HepG2 (cell line): ENCODE measurements at regions not wholly inside any gene's neighbourhood (a gene's known extent, or its start where the extent isn't known, plus 50 kb on each side); places are given as distances from the start of the nearest gene placed in this dataset.
A peak's percentile ranks its signal among the peaks of the same experiment; 100 is the strongest.

ENCODE experiments used
- ATAC-seq: fragments of 200-7000 bp; cut with Tn5 transposase; 3 replicates; pipeline ENCODE4 v1.9.1; 2020; ENCODE audit warnings: mild to moderate bottlenecking, moderate library complexity
- BruUV-seq: library from RNA; stranded (reverse); fragments of 400-500 nt; replicated peaks from 2 replicates; lab custom pipeline; 2021; lab: Mats Ljungman, UMichigan
- CTCF ChIA-PET: fragments of 300-600 bp; formaldehyde crosslinking; extraction: SDS; loops from one replicate; lab custom pipeline; 2021; ENCODE audit warnings: low total read pairs, inconsistent platforms, low intra/inter-chr PET ratio; lab: Yijun Ruan, JAX
- POLR2A ChIA-PET: fragments of 350-600 bp; sonication (Branson Sonifier 250); formaldehyde crosslinking; loops from one replicate; lab custom pipeline; 2020; ENCODE audit warnings: antibody characterized with exemption, inconsistent platforms; lab: Yijun Ruan, JAX
- DNase-seq: peaks from one replicate; pipeline ENCODE4 v3.0.0-alpha.2; 2015; ENCODE audit warnings: low spot score
- FAIRE-seq: peaks from 3 replicates; lab custom pipeline; 2011; peaks lifted over from hg19 to GRCh38; lab: Jason Lieb, UNC
- H2AFZ ChIP-seq: one replicate; pipeline ENCODE4 v1.6.1; 2011; ENCODE audit warnings: low read length, inconsistent platforms
- H3K27ac ChIP-seq: fragments of 300-600 bp; 3 replicates; pipeline ENCODE4 v1.8.0; 2011; ENCODE audit warnings: mixed run types, mild to moderate bottlenecking, mixed read lengths, low read length, inconsistent platforms; ENCODE audit not compliant: insufficient read depth; ENCODE audit errors: extremely low read length
- H3K27me3 ChIP-seq, 2 experiments: fragments of 200-600 bp in 1 of 2; 2 replicates in 1 of 2; 3 replicates in 1 of 2; pipeline versions ENCODE4 v1.6.0 to v1.8.0; 2011; ENCODE audit warnings: low read length in 2 of 2, mild to moderate bottlenecking in 2 of 2, moderate library complexity in 2 of 2, inconsistent platforms in 1 of 2; ENCODE audit not compliant: insufficient read depth in 2 of 2, control insufficient read depth in 1 of 2
- H3K36me3 ChIP-seq, 2 experiments: fragments of 200-600 bp in 1 of 2; replicated peaks in 1 of 2; 2 replicates in 1 of 2; 3 replicates in 1 of 2; pipeline versions ENCODE4 v1.5.1 to v1.8.0; 2011; ENCODE audit warnings: low read length in 2 of 2, inconsistent platforms in 1 of 2; ENCODE audit not compliant: insufficient read depth in 2 of 2, control insufficient read depth in 1 of 2
- H3K4me1 ChIP-seq: 2 replicates; pipeline ENCODE4 v1.5.1; 2012; ENCODE audit warnings: low read length, inconsistent platforms; ENCODE audit not compliant: insufficient read depth
- H3K4me2 ChIP-seq: 2 replicates; pipeline ENCODE4 v1.6.0; 2011; ENCODE audit warnings: low read depth, low read length, inconsistent platforms
- H3K4me3 ChIP-seq, 3 experiments: fragments of 200-600 bp in 1 of 3; sonication (generic), shearing (Covaris generic) in 1 of 3; replicated peaks in 1 of 3; 2 replicates each; pipeline ENCODE4 v1.5.1; 2011 to 2016; ENCODE audit warnings: low read length in 3 of 3, inconsistent platforms in 2 of 3, low read depth in 2 of 3, mild to moderate bottlenecking in 2 of 3, control low read depth in 1 of 3, mixed read lengths in 1 of 3; ENCODE audit not compliant: insufficient read depth in 1 of 3
- H3K79me2 ChIP-seq: one replicate; pipeline ENCODE4 v1.6.1; 2011; ENCODE audit warnings: low read length, inconsistent platforms; ENCODE audit not compliant: insufficient read depth
- H3K9ac ChIP-seq: 2 replicates; pipeline ENCODE4 v1.6.0; 2011; ENCODE audit warnings: mild to moderate bottlenecking, low read depth, low read length, inconsistent platforms; ENCODE audit not compliant: insufficient read depth
- H3K9me3 ChIP-seq: 2 replicates; pipeline ENCODE4 v1.5.1; 2012; ENCODE audit warnings: mild to moderate bottlenecking, low read length
- H4K20me1 ChIP-seq: 2 replicates; pipeline ENCODE4 v1.6.0; 2011; ENCODE audit warnings: inconsistent platforms, mild to moderate bottlenecking, low read length, moderate library complexity; ENCODE audit not compliant: insufficient read depth
- CEBPB ChIP-seq: IDR thresholded peaks from 2 replicates; pipeline ENCODE4 v1.6.1; 2011; ENCODE audit warnings: low read depth, low read length, improper control_type of control experiment, borderline replicate concordance
- ELF1 ChIP-seq: sonication (generic); formaldehyde crosslinking; IDR thresholded peaks from 2 replicates; pipeline ENCODE4 v1.4.0; 2020; ENCODE audit warnings: missing genetic modification reagents
- GABPB1 ChIP-seq: IDR thresholded peaks from 2 replicates; pipeline ENCODE4 v1.6.1; 2016; ENCODE audit warnings: mild to moderate bottlenecking, missing genetic modification reagents, moderate library complexity, missing compliant biosample characterization
- MAFF ChIP-seq: IDR thresholded peaks from 2 replicates; pipeline ENCODE4 v1.6.1; 2011; ENCODE audit warnings: low read depth, low read length, improper control_type of control experiment
- MAFK ChIP-seq, 2 experiments: IDR thresholded peaks in 1 of 2; conservative IDR thresholded peaks in 1 of 2; 2 replicates each; pipeline ENCODE4 v1.6.1; 2011; ENCODE audit warnings: improper control_type of control experiment in 2 of 2, low read length in 2 of 2
- MTERF4 ChIP-seq: sonication (generic); formaldehyde crosslinking; IDR thresholded peaks from 2 replicates; pipeline ENCODE4 v1.8.0; 2023; ENCODE audit warnings: mild to moderate bottlenecking, missing genetic modification reagents
- POGK ChIP-seq: sonication (generic); formaldehyde crosslinking; conservative IDR thresholded peaks from 2 replicates; pipeline ENCODE4 v1.8.0; 2022; ENCODE audit warnings: mild to moderate bottlenecking, moderate library complexity, missing genetic modification reagents
- TBX2 ChIP-seq: sonication (generic); formaldehyde crosslinking; IDR thresholded peaks from 2 replicates; pipeline ENCODE4 v1.5.0; 2020; ENCODE audit warnings: missing genetic modification reagents, mild to moderate bottlenecking, borderline replicate concordance
- ZBTB38 ChIP-seq: sonication (generic); formaldehyde crosslinking; IDR thresholded peaks from 2 replicates; pipeline ENCODE4 v1.5.1; 2020; ENCODE audit warnings: mild to moderate bottlenecking, missing genetic modification reagents
- ZNF44 ChIP-seq: sonication (generic); formaldehyde crosslinking; IDR thresholded peaks from 2 replicates; pipeline ENCODE4 v1.5.1; 2020; ENCODE audit warnings: mild to moderate bottlenecking, missing genetic modification reagents
- ZNF510 ChIP-seq: sonication (generic); formaldehyde crosslinking; IDR thresholded peaks from 2 replicates; pipeline ENCODE4 v1.4.0; 2020; ENCODE audit warnings: low read depth, mild to moderate bottlenecking, missing genetic modification reagents
- ZSCAN29 ChIP-seq: sonication (generic); formaldehyde crosslinking; conservative IDR thresholded peaks from 2 replicates; pipeline ENCODE4 v1.4.0; 2020; ENCODE audit warnings: mild to moderate bottlenecking, missing genetic modification reagents
- WGBS: methylation state at CpG from one replicate; pipeline ENCODE4 v1.1.6; 2017; ENCODE audit warnings: low lambda C conversion rate; 5-methylcytosine and 5-hydroxymethylcytosine counted together
- in situ Hi-C: cut with HindIII; loops from 2 replicates; pipeline ENCODE4 v1.10.0; 2017; ENCODE audit warnings: low pct_unique_long_range_greater_than_20kb; ENCODE audit not compliant: extremely low pct_ligation_motif_present
- intact Hi-C: fragments of 100-400 bp; cut with micrococcal nuclease; formaldehyde crosslinking; loops from one replicate; pipeline ENCODE4 v1.10.0; 2022; ENCODE audit not compliant: unreplicated experiment
- TF ChIP-seq, protein P1 (sequence below): sonication (generic); formaldehyde crosslinking; IDR thresholded peaks from 2 replicates; pipeline ENCODE4 v1.8.0; 2022; ENCODE audit warnings: low read depth, missing genetic modification reagents
- TF ChIP-seq, protein P2 (sequence below): sonication (generic); formaldehyde crosslinking; IDR thresholded peaks from 2 replicates; pipeline ENCODE4 v1.4.0; 2020; ENCODE audit warnings: missing genetic modification reagents

- Histone ChIP-seq H3K4me3 (no peak overlapping the region), H3K27me3 (no peaks in the 10 kb centered on the region), H3K9me3 (no peaks in the 10 kb centered on the region), H3K79me2 (no peaks in the 10 kb centered on the region), H3K4me1 (peaks cover 77% of the 10 kb centered on the region), H3K27ac (no peak overlapping the region), H4K20me1 (no peaks in the 10 kb centered on the region), H2AFZ (no peak overlapping the region), H3K4me2 (no peak overlapping the region), H3K9ac (0 out of 2 replicates have a peak overlapping the region, but pooled peaks have one; percentile 2), H3K36me3 (no peaks in the 10 kb centered on the region)
- intact Hi-C loops (no loop called here), in situ Hi-C loops (no loop called here)
- CTCF ChIA-PET: no interaction called here
- no peak for DNase-seq
- TF ChIP-seq ZNF44 (no peak), CEBPB (no peak), MTERF4 (CRISPR knock-in tag) (0 out of 2 replicates have a peak, but pooled peaks have one; percentile 23), MAFK (conservative IDR thresholded peaks at IDR 0.05 in 1 of 2, IDR thresholded peaks at IDR 0.05 in 1 of 2; ENCODE audit: low read length in 2 of 2) (peak; percentile 82 to 86), ZSCAN29 (CRISPR knock-in tag) (no peak), GABPB1 (CRISPR knock-in tag) (no peak), ZBTB38 (CRISPR knock-in tag) (peak; percentile 74; the same call in 1 of the 2 replicates), POGK (no peak), MAFF (peak; percentile 75), ZNF510 (no peak), ELF1 (CRISPR knock-in tag) (no peak), TBX2 (CRISPR knock-in tag) (no peak)
- TF ChIP-seq, protein P1, sequence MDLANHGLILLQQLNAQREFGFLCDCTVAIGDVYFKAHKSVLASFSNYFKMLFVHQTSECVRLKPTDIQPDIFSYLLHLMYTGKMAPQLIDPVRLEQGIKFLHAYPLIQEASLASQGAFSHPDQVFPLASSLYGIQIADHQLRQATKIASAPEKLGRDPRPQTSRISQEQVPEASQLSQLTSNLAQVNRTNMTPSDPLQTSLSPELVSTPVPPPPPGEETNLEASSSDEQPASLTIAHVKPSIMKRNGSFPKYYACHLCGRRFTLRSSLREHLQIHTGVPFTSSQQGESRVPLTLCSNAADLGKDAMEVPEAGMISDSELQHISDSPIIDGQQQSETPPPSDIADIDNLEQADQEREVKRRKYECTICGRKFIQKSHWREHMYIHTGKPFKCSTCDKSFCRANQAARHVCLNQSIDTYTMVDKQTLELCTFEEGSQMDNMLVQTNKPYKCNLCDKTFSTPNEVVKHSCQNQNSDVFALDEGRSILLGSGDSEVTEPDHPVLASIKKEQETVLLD (CRISPR knock-in tag): no peak
- TF ChIP-seq, protein P2, sequence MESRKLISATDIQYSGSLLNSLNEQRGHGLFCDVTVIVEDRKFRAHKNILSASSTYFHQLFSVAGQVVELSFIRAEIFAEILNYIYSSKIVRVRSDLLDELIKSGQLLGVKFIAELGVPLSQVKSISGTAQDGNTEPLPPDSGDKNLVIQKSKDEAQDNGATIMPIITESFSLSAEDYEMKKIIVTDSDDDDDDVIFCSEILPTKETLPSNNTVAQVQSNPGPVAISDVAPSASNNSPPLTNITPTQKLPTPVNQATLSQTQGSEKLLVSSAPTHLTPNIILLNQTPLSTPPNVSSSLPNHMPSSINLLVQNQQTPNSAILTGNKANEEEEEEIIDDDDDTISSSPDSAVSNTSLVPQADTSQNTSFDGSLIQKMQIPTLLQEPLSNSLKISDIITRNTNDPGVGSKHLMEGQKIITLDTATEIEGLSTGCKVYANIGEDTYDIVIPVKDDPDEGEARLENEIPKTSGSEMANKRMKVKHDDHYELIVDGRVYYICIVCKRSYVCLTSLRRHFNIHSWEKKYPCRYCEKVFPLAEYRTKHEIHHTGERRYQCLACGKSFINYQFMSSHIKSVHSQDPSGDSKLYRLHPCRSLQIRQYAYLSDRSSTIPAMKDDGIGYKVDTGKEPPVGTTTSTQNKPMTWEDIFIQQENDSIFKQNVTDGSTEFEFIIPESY (CRISPR knock-in tag): peak; percentile 48; the same call in 1 of the 2 replicates
- no peak for ATAC-seq
- BruUV-seq: no TSS peak
- FAIRE-seq: no peak
- 93% methylated on average over 21 of the region's 21 CpGs for WGBS
- POLR2A ChIA-PET: no interaction called here
Observed at GRCh38 chr6:167208819-167209576, 51.2 kb upstream of the GPR31 start.
